Esophagus squamous epithelium (tissue), 4 donors: ENCODE measurements at regions not wholly inside any gene's neighbourhood (a gene's known extent, or its start where the extent isn't known, plus 50 kb on each side); places are given as distances from the start of the nearest gene placed in this dataset.

Experiments
- POLR2A ChIP-seq, 4 donors: fragments of 450-650 bp; IDR thresholded peaks; one replicate each; pipeline ENCODE4 v1.6.1; 2017; ENCODE audit warnings: antibody characterized with exemption in 4 of 4, mild to moderate bottlenecking in 4 of 4, moderate library complexity in 3 of 4
- TF ChIP-seq, protein P1 (sequence below), 6 experiments: fragments of 450-650 bp in 4 of 6; fragments of 200-600 bp in 2 of 6; sonication (generic) in 2 of 6; IDR thresholded peaks; one replicate each; pipeline ENCODE4 v1.5.1; 2016 to 2019; ENCODE audit warnings: antibody characterized with exemption in 6 of 6, mild to moderate bottlenecking in 4 of 6, moderate library complexity in 4 of 6

DNA sequence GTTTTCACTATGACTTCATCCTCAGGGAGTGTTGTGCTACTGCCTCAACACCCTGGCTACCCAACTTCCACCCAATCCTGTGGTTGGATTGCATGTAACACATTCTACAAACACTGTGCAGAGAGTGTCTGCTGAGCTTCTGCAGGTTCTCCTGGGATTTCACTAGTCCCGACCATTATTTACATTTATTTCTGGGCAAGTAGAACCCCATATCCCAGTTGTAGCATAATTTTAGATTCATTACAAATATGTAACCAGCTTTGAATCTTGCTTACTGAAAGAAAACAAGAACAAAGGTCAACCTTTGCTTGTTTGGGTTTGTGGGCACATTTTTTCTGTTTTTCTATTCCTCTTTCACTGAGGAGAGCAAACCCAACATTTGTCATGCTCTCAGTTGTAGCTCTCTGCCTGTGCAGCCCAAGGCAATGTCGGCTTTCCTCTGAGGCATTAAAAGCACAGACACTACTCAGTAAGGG, 2036.1 kb upstream of the LRRTM1 start:
- TF ChIP-seq, protein P1, sequence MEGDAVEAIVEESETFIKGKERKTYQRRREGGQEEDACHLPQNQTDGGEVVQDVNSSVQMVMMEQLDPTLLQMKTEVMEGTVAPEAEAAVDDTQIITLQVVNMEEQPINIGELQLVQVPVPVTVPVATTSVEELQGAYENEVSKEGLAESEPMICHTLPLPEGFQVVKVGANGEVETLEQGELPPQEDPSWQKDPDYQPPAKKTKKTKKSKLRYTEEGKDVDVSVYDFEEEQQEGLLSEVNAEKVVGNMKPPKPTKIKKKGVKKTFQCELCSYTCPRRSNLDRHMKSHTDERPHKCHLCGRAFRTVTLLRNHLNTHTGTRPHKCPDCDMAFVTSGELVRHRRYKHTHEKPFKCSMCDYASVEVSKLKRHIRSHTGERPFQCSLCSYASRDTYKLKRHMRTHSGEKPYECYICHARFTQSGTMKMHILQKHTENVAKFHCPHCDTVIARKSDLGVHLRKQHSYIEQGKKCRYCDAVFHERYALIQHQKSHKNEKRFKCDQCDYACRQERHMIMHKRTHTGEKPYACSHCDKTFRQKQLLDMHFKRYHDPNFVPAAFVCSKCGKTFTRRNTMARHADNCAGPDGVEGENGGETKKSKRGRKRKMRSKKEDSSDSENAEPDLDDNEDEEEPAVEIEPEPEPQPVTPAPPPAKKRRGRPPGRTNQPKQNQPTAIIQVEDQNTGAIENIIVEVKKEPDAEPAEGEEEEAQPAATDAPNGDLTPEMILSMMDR (IDR thresholded peaks at IDR 0.05), result no peak
- TF ChIP-seq POLR2A (IDR thresholded peaks at IDR 0.05), result no peak
